ENCODE measurements at regions not wholly inside any gene's neighbourhood (a gene's known extent, or its start where the extent isn't known, plus 50 kb on each side); places are given as distances from the start of the nearest gene placed in this dataset.
"Not testable (repeated sequence)": the region's sequence is repeated elsewhere in the genome, so short reads cannot be mapped to it uniquely, and the experiment has no call there.

GRCh38 chr22:11620921-11621762 lies 3906.8 kb upstream of the OR11H1 start:
- not testable (repeated sequence) for TF ChIP-seq CTCF, POLR2A, EP300 (IDR thresholded peaks at IDR 0.05)

Data from suprapubic skin (tissue), 3 donors.